Thyroid gland (tissue), 4 donors: ENCODE measurements at regions not wholly inside any gene's neighbourhood (a gene's known extent, or its start where the extent isn't known, plus 50 kb on each side); places are given as distances from the start of the nearest gene placed in this dataset.

Source experiments
- DNase-seq, 2 donors: peaks; one replicate each; pipeline ENCODE4 v3.0.0-alpha.2; 2019
- H3K27ac ChIP-seq, 3 donors: fragments of 200-600 bp; sonication (generic); 1 replicate in 2 of 3; 2 replicates in 1 of 3; pipeline ENCODE4 v1.5.1; 2016 to 2019; ENCODE audit warnings: mild to moderate bottlenecking in 1 of 3, moderate library complexity in 1 of 3
- H3K27me3 ChIP-seq: fragments of 200-600 bp; sonication (generic); one replicate; pipeline ENCODE4 v1.5.1; 2019
- H3K36me3 ChIP-seq, 2 donors: fragments of 200-600 bp; sonication (generic); one replicate each; pipeline ENCODE4 v1.5.1; 2016 to 2019
- H3K4me1 ChIP-seq, 2 donors: fragments of 200-600 bp; sonication (generic); one replicate each; pipeline ENCODE4 v1.5.1; 2017 to 2019
- H3K4me3 ChIP-seq, 3 donors: fragments of 200-600 bp; sonication (generic); replicated peaks in 1 of 3; 1 replicate in 2 of 3; 2 replicates in 1 of 3; pipeline ENCODE4 v1.5.1; 2016; ENCODE audit warnings: mild to moderate bottlenecking in 1 of 3
- H3K9me3 ChIP-seq: fragments of 200-600 bp; sonication (generic); one replicate; pipeline ENCODE4 v1.5.1; 2017
- CTCF ChIP-seq, 6 experiments: fragments of 200-600 bp in 3 of 6; fragments of 450-650 bp in 3 of 6; sonication (generic) in 3 of 6; IDR thresholded peaks; one replicate each; pipeline ENCODE4 v1.5.1; 2016 to 2019; ENCODE audit warnings: antibody characterized with exemption in 6 of 6, mild to moderate bottlenecking in 2 of 6, inconsistent platforms in 1 of 6, moderate library complexity in 1 of 6
- POLR2A ChIP-seq, 2 donors: fragments of 450-650 bp; IDR thresholded peaks; one replicate each; pipeline ENCODE4 v1.6.1; 2017; ENCODE audit warnings: antibody characterized with exemption in 2 of 2, mild to moderate bottlenecking in 2 of 2, moderate library complexity in 1 of 2
- WGBS, 2 donors: methylation state at CpG; one replicate each; pipeline ENCODE4 v1.1.5; 2017; 5-methylcytosine and 5-hydroxymethylcytosine counted together
- intact Hi-C: fragments of 100-400 bp; cut with DNase I; formaldehyde crosslinking; loops from one replicate; pipeline ENCODE4 v1.15.1; 2023

DNA sequence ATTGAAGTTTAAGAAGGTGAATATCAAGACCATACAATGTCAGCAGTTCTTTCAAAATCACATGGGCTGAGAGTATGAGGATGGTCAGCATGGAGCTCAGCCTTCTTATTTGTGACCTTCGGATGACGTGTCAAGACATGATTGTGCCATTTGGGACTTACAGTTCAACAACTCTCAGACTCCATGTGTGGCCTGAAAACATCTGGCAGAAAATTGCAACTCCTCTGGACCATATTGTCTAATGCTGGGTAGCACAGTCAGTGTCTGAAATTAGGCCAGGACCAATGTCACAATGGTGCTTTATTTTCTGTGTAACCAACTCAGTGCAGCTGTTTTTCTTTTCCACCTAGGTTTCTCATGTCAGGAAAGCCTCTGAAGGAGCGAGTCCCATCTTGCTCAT lies 483.5 kb upstream of the PKN2 start:
- intact Hi-C loops, result no loop called here
- Histone ChIP-seq H3K27ac (no peak overlapping the region), H3K4me1 (no peaks in the 10 kb centered on the region), H3K4me3 (no peak overlapping the region), H3K27me3 (no peaks in the 10 kb centered on the region), H3K36me3 (no peaks in the 10 kb centered on the region), H3K9me3 (no peaks in the 10 kb centered on the region)
- no peak for TF ChIP-seq POLR2A (IDR thresholded peaks at IDR 0.05)
- TF ChIP-seq CTCF (IDR thresholded peaks at IDR 0.05), result no peak
- WGBS, 2 donors, result 88 to 93% methylated on average over 3 of the region's 3 CpGs
- no peak for DNase-seq

DNA sequence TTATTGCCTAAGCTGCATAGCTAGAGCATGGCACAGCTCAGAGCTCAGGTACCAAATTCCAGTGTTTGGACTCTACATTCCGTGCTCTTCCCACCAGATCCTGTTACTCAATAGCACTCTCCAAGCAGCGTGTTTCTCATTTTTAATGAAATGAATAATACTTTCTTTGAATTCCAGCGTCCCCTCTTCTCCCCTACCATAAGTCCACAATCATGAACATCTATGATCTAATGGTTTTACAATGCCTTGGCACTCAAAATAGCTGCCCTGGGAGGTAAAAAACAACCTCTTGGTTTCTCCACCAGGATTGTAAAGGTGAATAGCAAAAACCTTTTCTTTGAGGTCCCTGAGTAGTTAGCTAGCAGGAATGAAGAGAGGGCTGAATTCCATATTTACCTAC lies 480.0 kb upstream of the PKN2 start:
- Histone ChIP-seq H3K36me3 (no peaks in the 10 kb centered on the region), H3K4me1 (no peaks in the 10 kb centered on the region), H3K27me3 (no peaks in the 10 kb centered on the region), H3K9me3 (no peaks in the 10 kb centered on the region), H3K27ac (no peak overlapping the region), H3K4me3 (no peak overlapping the region)
- intact Hi-C loops, result no loop called here
- WGBS, 2 donors, result 61 to 62% methylated on average over 3 of the region's 3 CpGs
- TF ChIP-seq POLR2A (IDR thresholded peaks at IDR 0.05) (no peak), CTCF (IDR thresholded peaks at IDR 0.05) (no peak)
- DNase-seq, result no peak

DNA sequence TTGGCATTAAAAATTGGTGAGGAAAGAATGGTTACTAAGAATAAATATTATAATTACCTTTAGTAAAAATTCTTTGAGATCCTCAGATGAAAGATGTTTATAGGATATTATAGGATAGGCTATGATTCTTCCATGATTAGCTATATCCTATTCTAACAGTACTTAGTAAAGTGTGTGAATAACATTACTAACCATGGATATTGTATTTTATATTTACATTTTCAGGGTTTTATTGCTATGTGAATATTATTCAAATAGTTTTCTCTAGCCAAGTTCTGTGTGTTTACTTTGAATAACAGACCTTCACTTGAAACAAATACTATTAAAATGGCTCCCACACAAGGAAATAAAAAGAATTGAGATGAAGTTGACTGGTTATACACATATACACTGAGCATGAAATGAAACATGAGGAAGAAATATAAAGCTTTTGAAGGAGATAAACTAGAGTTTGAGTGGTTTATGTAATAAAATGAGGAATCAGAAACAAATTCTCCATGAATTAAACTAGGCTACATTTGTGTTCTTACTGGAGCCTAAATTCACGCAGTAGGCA lies 479.4 kb upstream of the PKN2 start:
- 88% methylated on average over 1 of the region's 1 CpG for WGBS, 2 donors
- Histone ChIP-seq H3K36me3 (no peaks in the 10 kb centered on the region), H3K27ac (no peak overlapping the region), H3K4me3 (no peak overlapping the region), H3K4me1 (no peaks in the 10 kb centered on the region), H3K9me3 (no peaks in the 10 kb centered on the region), H3K27me3 (no peaks in the 10 kb centered on the region)
- DNase-seq, result no peak
- TF ChIP-seq CTCF (IDR thresholded peaks at IDR 0.05) (no peak), POLR2A (IDR thresholded peaks at IDR 0.05) (no peak)
- intact Hi-C loops, result no loop called here

GRCh38 chr1:88208389-88208788 lies 475.7 kb upstream of the PKN2 start:
- H3K4me3 ChIP-seq, result no peak overlapping the region
- H3K27ac ChIP-seq, result no peak overlapping the region
- WGBS, 2 donors, result 70 to 74% methylated on average over 1 of the region's 1 CpG
- no peaks in the 10 kb centered on the region for H3K4me1 ChIP-seq
- no peaks in the 10 kb centered on the region for H3K27me3 ChIP-seq
- intact Hi-C loops, result no loop called here
- no peak for DNase-seq
- no peaks in the 10 kb centered on the region for H3K36me3 ChIP-seq
- TF ChIP-seq CTCF (IDR thresholded peaks at IDR 0.05), result no peak
- no peak for TF ChIP-seq POLR2A (IDR thresholded peaks at IDR 0.05)
- no peaks in the 10 kb centered on the region for H3K9me3 ChIP-seq

GRCh38 chr1:88210103-88210787 lies 473.8 kb upstream of the PKN2 start:
- intact Hi-C loops, result no loop called here
- no peaks in the 10 kb centered on the region for H3K9me3 ChIP-seq
- no peaks in the 10 kb centered on the region for H3K27me3 ChIP-seq
- no peaks in the 10 kb centered on the region for H3K4me1 ChIP-seq
- WGBS, 2 donors, result 89% methylated on average over 2 of the region's 2 CpGs
- TF ChIP-seq POLR2A (IDR thresholded peaks at IDR 0.05) (no peak), CTCF (IDR thresholded peaks at IDR 0.05) (no peak)
- no peaks in the 10 kb centered on the region for H3K36me3 ChIP-seq
- DNase-seq, result no peak
- H3K4me3 ChIP-seq, result no peak overlapping the region
- H3K27ac ChIP-seq, result no peak overlapping the region
